Stomach smooth muscle (tissue), 2 donors: ENCODE measurements at regions not wholly inside any gene's neighbourhood (a gene's known extent, or its start where the extent isn't known, plus 50 kb on each side); places are given as distances from the start of the nearest gene placed in this dataset.
"Not testable (repeated sequence)": the region's sequence is repeated elsewhere in the genome, so short reads cannot be mapped to it uniquely, and the experiment has no call there.

Experiments used
- H3K27ac ChIP-seq: one replicate; pipeline ENCODE4 v1.7.0; 2013; ENCODE audit warnings: mild to moderate bottlenecking, low read length, inconsistent platforms
- H3K27me3 ChIP-seq, 2 donors: one replicate each; pipeline ENCODE4 v1.7.0; 2013; ENCODE audit warnings: low read length in 2 of 2; ENCODE audit not compliant: insufficient read depth in 2 of 2, control insufficient read depth in 1 of 2
- H3K36me3 ChIP-seq, 2 donors: one replicate each; pipeline ENCODE4 v1.7.0; 2013; ENCODE audit warnings: low read length in 2 of 2; ENCODE audit not compliant: control insufficient read depth in 2 of 2, insufficient read depth in 2 of 2
- H3K4me1 ChIP-seq: one replicate; pipeline ENCODE4 v1.7.0; 2013; ENCODE audit warnings: low read length; ENCODE audit not compliant: control insufficient read depth, insufficient read depth
- H3K4me3 ChIP-seq, 2 donors: one replicate each; pipeline ENCODE4 v1.7.0; 2013; ENCODE audit warnings: low read length in 2 of 2
- H3K9ac ChIP-seq, 2 donors: one replicate each; pipeline ENCODE4 v1.7.0; 2013; ENCODE audit warnings: low read length in 2 of 2, mild to moderate bottlenecking in 1 of 2
- H3K9me3 ChIP-seq, 2 donors: one replicate each; pipeline ENCODE4 v1.7.0; 2013; ENCODE audit warnings: low read length in 2 of 2; ENCODE audit not compliant: control insufficient read depth in 2 of 2
- donor health status: healthy.
- donor health status: Pancreatic carcinoma.

- not testable (repeated sequence) for H3K9ac ChIP-seq, H3K9me3 ChIP-seq, H3K4me1 ChIP-seq, H3K4me3 ChIP-seq, H3K27ac ChIP-seq, H3K36me3 ChIP-seq, H3K27me3 ChIP-seq
Observed at GRCh38 chr5:96319981-96320739, 112.9 kb downstream of the PCSK1 start.

- Histone ChIP-seq H3K36me3 (no peaks in the 10 kb centered on the region), H3K9me3 (peaks cover 0 to 4% of the 10 kb centered on the region in 2 donors), H3K27ac (no peak overlapping the region)
Observed at GRCh38 chr5:96318569-96319110, 114.4 kb downstream of the PCSK1 start.

GRCh38 chr5:96317945-96318344 is 115.1 kb downstream of the PCSK1 start:
- Histone ChIP-seq H3K4me3 (no peak overlapping the region), H3K4me1 (no peaks in the 10 kb centered on the region), H3K9me3 (peaks cover 0 to 3% of the 10 kb centered on the region in 2 donors), H3K9ac (no peak overlapping the region), H3K36me3 (no peaks in the 10 kb centered on the region), H3K27me3 (no peaks in the 10 kb centered on the region), H3K27ac (no peak overlapping the region)

More at GRCh38 chr5:96318569-96319110, 114.4 kb downstream of the PCSK1 start:
- H3K4me3 ChIP-seq: no peak overlapping the region
- H3K27me3 ChIP-seq: no peaks in the 10 kb centered on the region
- H3K4me1 ChIP-seq: no peaks in the 10 kb centered on the region
- H3K9ac ChIP-seq: no peak overlapping the region

GRCh38 chr5:96316487-96316886 is 116.6 kb downstream of the PCSK1 start:
- no peaks in the 10 kb centered on the region for H3K36me3 ChIP-seq
- no peak overlapping the region for H3K4me3 ChIP-seq
- no peak overlapping the region for H3K27ac ChIP-seq
- no peaks in the 10 kb centered on the region for H3K27me3 ChIP-seq
- no peak overlapping the region for H3K9ac ChIP-seq
- H3K9me3 ChIP-seq: no peaks in the 10 kb centered on the region
- H3K4me1 ChIP-seq: no peaks in the 10 kb centered on the region

- Histone ChIP-seq H3K27ac (no peak overlapping the region), H3K4me1 (no peaks in the 10 kb centered on the region), H3K4me3 (no peak overlapping the region), H3K9me3 (no peaks in the 10 kb centered on the region), H3K27me3 (no peaks in the 10 kb centered on the region), H3K9ac (no peak overlapping the region), H3K36me3 (no peaks in the 10 kb centered on the region)
Observed at GRCh38 chr5:96316017-96316416, 117.0 kb downstream of the PCSK1 start.

- Histone ChIP-seq H3K27me3 (no peaks in the 10 kb centered on the region), H3K36me3 (no peaks in the 10 kb centered on the region), H3K4me3 (no peak overlapping the region), H3K27ac (no peak overlapping the region), H3K4me1 (no peaks in the 10 kb centered on the region), H3K9me3 (no peaks in the 10 kb centered on the region), H3K9ac (no peak overlapping the region)
Observed at GRCh38 chr5:96315431-96315830, 117.6 kb downstream of the PCSK1 start.

- Histone ChIP-seq H3K9me3 (no peaks in the 10 kb centered on the region), H3K4me3 (no peak overlapping the region)
Observed at GRCh38 chr5:96312383-96312782, 120.7 kb downstream of the PCSK1 start.

GRCh38 chr5:96307047-96307446 is 126.0 kb downstream of the PCSK1 start:
- H3K27me3 ChIP-seq, H3K36me3 ChIP-seq, H3K4me3 ChIP-seq, H3K9me3 ChIP-seq, H3K27ac ChIP-seq, H3K9ac ChIP-seq, H3K4me1 ChIP-seq: not testable (repeated sequence)

More at GRCh38 chr5:96312383-96312782, 120.7 kb downstream of the PCSK1 start:
- no peaks in the 10 kb centered on the region for H3K36me3 ChIP-seq
- no peak overlapping the region for H3K27ac ChIP-seq
- no peaks in the 10 kb centered on the region for H3K27me3 ChIP-seq
- H3K4me1 ChIP-seq: no peaks in the 10 kb centered on the region
- H3K9ac ChIP-seq: no peak overlapping the region

- no peaks in the 10 kb centered on the region for H3K4me1 ChIP-seq
- no peak overlapping the region for H3K4me3 ChIP-seq
- H3K27ac ChIP-seq: no peak overlapping the region
- H3K9ac ChIP-seq: no peak overlapping the region
- H3K27me3 ChIP-seq: no peaks in the 10 kb centered on the region
- H3K9me3 ChIP-seq: no peaks in the 10 kb centered on the region
- no peaks in the 10 kb centered on the region for H3K36me3 ChIP-seq
Observed at GRCh38 chr5:96302174-96302738, 130.8 kb downstream of the PCSK1 start.

GRCh38 chr5:96300976-96301375 is 132.1 kb downstream of the PCSK1 start:
- Histone ChIP-seq H3K27me3 (no peaks in the 10 kb centered on the region), H3K4me3 (no peak overlapping the region), H3K36me3 (no peaks in the 10 kb centered on the region), H3K4me1 (no peaks in the 10 kb centered on the region), H3K9me3 (no peaks in the 10 kb centered on the region), H3K27ac (no peak overlapping the region), H3K9ac (no peak overlapping the region)

- Histone ChIP-seq H3K9ac (no peak overlapping the region), H3K36me3 (no peaks in the 10 kb centered on the region), H3K4me3 (no peak overlapping the region), H3K4me1 (peaks cover 5% of the 10 kb centered on the region), H3K9me3 (no peaks in the 10 kb centered on the region), H3K27ac (no peak overlapping the region), H3K27me3 (no peaks in the 10 kb centered on the region)
Observed at GRCh38 chr5:96297867-96298266, 135.2 kb downstream of the PCSK1 start.
